ENCODE measurements at regions not wholly inside any gene's neighbourhood (a gene's known extent, or its start where the extent isn't known, plus 50 kb on each side); places are given as distances from the start of the nearest gene placed in this dataset.
"Not testable (repeated sequence)": the region's sequence is repeated elsewhere in the genome, so short reads cannot be mapped to it uniquely, and the experiment has no call there.

- DNase-seq = no peak
Measured at GRCh38 chr6:115539531-115539930, 521.2 kb downstream of the FRK start.

- no peak for DNase-seq
Measured at GRCh38 chr6:115524821-115525220, 535.9 kb downstream of the FRK start.

- not testable (repeated sequence) for DNase-seq
Measured at GRCh38 chr6:115521747-115522146, 538.9 kb downstream of the FRK start.

GRCh38 chr6:115514656-115515055, 546.0 kb downstream of the FRK start:
- DNase-seq = no peak

GRCh38 chr6:115512923-115513322, 547.8 kb downstream of the FRK start:
- DNase-seq = no peak

DNA sequence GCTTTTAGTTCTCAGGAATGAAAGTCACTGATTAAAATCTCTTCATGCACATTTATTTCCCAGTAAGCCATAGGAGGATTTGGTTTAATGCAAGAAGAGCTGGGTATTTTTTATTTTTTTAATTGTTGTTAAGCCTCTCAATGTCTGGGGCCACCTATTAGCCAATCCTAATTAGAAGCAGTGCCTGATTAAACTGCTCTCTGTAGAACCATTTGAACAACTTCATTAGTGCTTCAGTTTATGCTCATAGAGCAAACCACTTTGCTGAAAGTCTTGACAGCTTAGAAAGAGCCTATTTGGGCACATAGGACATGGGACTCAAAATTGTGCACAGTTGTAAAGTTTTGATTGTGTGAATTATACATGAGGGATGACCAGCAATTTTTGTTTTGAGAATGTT, 548.9 kb downstream of the FRK start:
- no peak for DNase-seq

DNA sequence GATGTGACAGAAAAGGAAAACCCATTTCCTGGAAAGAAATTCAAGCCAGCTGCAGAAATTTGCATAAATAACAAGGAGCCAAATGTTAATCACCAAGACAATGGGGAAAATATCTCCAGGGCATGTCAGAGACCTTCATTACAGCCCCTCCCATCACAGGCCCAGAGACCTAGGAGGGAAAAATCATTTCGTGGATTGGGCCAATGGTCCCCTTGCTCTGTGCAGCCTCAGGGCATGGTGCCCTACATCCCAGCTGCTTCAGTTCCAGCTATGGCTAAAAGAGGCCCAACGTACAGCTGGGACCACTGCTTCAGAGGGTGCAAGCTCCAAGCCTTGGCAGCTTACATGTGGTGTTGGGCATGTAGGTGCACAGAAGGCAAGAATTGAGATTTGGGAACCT, 558.3 kb downstream of the FRK start:
- DNase-seq = not testable (repeated sequence)

DNA sequence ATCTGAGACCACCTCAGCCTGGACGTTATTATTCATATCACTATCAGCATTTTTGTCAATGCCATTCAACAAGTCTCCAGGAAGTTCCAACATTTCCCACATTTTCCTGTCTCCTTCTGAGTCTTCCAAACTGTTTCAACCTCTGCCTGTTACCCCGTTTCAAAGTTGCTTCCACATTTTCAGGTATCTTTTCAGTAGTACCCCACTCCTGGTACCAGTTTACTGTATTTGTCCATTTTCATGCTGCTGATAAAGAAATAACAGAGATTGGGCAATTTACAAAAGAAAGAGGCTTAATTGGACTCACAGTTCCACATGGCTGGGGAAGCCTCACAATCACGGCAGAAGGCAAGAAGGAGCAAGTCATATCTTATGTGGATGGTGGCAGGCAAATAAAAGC, 565.5 kb downstream of the FRK start:
- no peak for DNase-seq

- DNase-seq = no peak
Measured at GRCh38 chr6:115487331-115487730, 573.4 kb downstream of the FRK start.

DNA sequence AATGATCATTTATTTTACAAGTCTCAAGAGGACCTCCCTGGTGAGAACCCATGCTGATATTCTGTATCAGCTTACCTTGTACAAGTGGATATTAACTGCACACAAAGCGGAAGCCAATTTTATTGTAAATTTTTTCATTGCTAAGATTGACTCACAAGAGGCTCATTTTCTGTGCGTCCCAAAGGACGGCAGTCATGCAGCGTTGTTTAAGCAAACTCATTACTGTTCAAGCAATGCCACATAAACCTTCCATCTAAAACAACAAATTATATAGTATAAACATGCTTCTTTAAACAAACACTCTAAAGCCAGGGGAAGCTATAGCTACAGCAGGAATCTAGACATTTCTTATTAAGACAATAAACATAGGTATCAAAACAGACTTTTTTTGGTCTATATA, 575.3 kb downstream of the FRK start:
- no peak for DNase-seq

GRCh38 chr6:115480543-115480942, 580.1 kb downstream of the FRK start:
- not testable (repeated sequence) for DNase-seq

DNA sequence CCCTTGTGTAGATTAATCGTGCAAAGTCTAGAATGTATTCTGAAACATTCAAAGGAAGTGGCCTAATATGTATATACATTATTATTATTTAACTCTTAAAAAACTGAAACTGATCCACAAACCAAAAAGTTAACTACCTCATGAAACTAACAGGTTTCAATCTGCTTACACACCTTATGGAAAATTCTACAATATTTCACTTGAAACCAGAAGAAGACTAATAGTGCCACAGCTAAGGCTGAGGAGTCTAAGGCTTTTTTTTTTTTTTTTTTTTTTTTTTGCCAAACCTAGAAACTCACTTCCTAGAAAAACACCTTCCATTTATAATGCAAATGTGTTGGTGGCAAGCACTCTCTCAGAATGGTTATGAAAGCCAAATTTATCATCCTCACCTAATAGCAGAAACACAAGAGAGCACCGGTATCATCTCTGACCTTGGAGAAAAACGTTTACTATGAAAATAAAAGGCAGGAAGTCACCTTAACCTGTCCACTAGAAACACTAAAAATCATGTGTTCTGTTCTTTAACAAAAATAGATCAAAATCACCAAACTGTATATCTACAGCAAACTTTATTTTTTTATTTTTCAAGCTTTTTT, 586.1 kb downstream of the FRK start:
- no peak for DNase-seq

DNA sequence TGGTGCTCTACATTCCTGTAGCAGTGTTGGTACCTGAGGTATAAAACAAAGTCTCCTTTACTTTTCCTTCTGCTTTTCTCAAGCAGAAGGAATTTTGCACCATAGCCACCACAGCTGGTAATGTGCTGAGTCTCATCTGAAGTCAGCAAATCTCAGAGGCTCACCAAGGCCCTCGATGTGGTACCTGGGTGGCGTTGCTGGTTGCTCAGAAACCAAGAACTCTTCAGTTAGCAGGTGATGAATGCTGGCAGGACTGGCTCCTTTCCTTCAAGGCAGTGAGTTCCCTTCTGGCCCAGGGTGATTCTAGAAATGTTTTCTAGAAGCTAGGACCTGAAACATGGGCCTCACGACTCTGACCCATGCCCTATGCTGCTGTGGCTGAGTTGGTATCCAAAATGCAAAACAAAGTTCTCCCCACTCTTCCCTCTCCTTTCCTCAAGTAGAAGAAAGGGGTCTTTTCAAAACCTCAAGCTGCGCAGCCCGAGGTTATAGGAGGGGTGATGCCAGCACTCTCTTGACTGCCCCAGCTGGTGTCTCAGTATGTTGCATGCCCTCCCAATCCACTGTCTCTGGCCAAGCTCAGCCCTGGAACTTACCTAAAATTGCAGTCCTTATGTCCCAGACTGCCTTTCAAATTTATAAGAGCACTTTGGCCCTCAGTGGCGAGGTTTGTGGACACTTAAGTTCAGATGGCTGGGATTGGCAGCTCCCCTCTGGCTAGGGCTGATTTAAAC, 592.3 kb downstream of the FRK start:
- DNase-seq = no peak

DNA sequence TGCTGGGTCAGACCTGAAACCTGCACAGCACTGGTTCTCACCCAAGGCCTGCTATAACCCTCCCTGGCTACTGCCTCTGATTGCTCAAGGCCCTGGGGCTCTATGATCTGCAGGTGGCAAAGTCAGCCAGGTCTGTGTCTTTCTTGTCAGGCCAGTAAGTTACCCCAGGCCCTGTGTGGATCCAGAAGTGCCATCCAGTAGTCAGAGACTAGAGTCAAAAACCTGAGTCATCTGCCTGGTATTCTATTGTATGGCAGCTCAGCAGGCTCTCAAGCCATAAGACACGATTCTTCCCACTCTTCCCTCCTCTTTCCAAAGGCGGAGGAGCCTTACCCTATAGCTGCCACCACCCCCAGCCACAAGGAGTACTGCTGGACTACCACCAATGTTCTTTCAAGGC, 593.0 kb downstream of the FRK start:
- no peak for DNase-seq

- no peak for DNase-seq
Measured at GRCh38 chr6:115460913-115461312, 599.8 kb downstream of the FRK start.

- no peak for DNase-seq
Measured at GRCh38 chr6:115456848-115457247, 603.8 kb downstream of the FRK start.

DNA sequence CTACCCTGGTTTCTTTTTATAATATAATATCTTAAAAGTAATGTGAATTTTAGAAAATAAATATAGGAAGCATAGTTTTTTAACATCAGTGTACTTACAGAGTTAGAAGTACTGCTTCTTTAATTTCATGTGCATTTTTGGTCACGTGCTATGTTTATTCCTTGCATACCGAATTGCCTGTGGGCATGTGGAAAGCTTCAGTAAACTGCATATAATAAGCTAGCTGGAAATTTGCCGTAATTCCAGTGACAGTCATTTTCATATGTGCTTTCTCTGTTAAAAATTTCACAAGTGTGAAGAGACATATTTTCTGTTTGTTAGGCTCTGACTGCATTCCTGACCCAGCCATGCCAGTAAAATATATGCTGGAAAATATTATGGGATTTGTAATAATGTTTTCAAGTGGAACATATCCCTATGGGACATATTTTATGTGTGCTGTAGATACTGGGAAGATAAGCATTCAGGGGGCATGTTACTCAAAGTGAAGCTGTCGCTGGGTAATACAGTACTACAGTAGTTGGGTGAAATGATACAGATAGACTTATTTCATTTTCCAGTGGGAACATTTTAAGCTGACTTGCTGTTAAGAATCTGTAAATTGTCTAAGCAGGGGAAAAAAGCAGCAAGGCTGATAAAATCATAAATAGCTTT, 616.7 kb downstream of the FRK start:
- no peak for DNase-seq

DNA sequence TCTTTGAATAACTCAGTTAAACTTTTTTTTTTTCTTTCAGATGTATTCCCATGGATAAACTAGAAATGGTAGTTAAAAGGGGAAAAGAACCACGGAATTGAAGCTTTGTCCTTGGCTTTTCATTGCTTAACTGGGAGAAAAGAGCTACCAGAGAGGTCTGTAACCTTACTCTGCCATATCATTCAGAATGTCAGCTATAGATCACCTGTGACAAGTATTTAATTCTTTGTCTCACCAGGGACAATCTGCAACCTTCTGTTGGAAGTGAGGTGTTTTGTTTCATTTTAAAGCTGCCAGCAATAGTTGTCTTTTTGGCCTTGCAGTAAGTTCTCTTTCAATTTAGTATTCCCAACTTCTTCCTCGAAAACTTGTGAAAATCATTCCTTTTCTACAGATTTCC, 618.4 kb downstream of the FRK start:
- DNase-seq = no peak

GRCh38 chr6:115441651-115442050, 619.0 kb downstream of the FRK start:
- no peak for DNase-seq

DNA sequence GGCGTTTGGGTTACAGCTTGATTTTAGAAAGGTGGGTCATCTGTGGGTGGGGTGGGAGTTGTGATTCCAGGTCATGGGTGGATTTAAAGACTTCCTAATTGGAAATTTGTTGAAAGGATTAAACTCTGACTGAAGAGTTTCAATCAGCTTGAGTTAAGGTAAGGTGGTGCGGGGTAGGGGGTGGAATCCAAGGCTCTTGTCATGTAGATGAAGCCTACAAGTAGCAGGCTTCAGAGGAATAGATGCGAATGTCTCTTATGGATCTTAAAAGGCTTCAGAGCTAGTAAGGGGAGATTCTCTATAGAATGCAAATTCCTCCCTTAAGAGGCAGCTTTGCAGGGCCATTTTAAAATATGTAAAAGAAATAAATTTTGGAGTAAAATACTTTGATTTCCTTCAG, 645.3 kb downstream of the FRK start:
- DNase-seq = no peak

- not testable (repeated sequence) for DNase-seq
Measured at GRCh38 chr6:115414916-115415315, 645.8 kb downstream of the FRK start.

DNA sequence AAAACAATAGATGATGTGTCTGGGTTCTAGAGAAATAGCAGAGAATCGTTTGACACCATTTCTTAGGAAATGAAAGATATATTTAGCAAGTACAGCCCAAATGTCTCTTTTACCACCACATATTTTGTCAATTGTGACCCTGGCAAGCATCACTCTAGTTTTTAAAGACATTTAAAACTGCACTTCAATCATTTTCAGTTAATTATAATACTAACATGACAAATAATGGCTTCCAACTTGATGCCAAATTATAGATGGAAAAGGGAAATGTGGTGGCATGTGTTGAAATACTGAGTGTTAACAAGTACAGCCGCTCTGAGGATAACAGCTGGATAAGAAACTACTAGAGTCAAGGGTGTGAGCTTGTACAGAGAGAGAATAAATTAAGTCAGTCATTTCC, 648.9 kb downstream of the FRK start:
- no peak for DNase-seq

- DNase-seq = no peak
Measured at GRCh38 chr6:115404446-115404845, 656.2 kb downstream of the FRK start.

DNA sequence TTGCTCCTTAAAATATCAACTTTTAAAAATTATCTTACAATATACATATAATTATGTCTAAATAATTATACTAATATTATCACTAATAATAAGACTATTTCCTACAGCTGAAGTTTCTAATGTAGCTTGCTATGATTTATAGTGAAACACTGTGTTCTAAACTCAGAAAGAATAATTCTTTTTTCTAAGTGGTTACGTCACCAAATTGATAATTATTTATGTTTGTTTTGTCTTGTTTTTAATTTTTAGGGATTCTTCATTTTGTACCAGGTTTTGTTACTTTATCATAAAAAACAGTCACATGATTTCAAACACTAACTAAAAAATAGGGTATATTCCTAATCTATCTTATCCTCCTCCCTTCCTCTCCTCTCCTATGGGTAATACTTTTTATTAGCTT, 662.1 kb downstream of the FRK start:
- DNase-seq = no peak
